ENCODE measurements at regions not wholly inside any gene's neighbourhood (a gene's known extent, or its start where the extent isn't known, plus 50 kb on each side); places are given as distances from the start of the nearest gene placed in this dataset.

DNA sequence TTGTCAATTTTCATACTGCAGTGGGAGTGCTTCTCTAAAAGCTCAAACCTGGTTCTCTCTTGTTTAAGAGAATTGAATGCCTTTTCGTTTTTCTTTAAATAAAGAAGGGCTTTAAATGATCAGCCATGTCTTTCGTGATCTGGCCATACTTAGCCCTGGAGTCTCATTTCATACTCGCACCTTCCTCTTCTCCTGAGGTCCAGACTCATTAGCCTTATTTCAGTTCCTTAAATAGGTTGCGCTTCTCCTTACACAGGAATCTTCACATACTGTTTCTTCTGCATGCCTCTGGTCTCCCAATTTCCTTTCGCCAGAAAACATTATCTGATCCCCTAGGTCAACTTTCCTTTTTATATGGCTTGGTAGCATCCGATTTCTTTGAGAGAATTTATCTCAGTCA, 565.6 kb upstream of the TENM3 start:
- DNase-seq (ENCODE audit: extremely low spot score): no peak
- 88% methylated on average over 6 of the region's 6 CpGs for WGBS
- H3K27ac ChIP-seq (replicated peaks in 1 of 4): no peak overlapping the region
- H3K4me3 ChIP-seq: no peak overlapping the region
- no peaks in the 10 kb centered on the region for H3K9me3 ChIP-seq
- H3K4me1 ChIP-seq: no peaks in the 10 kb centered on the region
- TF ChIP-seq, protein P1, sequence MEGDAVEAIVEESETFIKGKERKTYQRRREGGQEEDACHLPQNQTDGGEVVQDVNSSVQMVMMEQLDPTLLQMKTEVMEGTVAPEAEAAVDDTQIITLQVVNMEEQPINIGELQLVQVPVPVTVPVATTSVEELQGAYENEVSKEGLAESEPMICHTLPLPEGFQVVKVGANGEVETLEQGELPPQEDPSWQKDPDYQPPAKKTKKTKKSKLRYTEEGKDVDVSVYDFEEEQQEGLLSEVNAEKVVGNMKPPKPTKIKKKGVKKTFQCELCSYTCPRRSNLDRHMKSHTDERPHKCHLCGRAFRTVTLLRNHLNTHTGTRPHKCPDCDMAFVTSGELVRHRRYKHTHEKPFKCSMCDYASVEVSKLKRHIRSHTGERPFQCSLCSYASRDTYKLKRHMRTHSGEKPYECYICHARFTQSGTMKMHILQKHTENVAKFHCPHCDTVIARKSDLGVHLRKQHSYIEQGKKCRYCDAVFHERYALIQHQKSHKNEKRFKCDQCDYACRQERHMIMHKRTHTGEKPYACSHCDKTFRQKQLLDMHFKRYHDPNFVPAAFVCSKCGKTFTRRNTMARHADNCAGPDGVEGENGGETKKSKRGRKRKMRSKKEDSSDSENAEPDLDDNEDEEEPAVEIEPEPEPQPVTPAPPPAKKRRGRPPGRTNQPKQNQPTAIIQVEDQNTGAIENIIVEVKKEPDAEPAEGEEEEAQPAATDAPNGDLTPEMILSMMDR (IDR thresholded peaks at IDR 0.05): no peak
- no peak for TF ChIP-seq POLR2A (IDR thresholded peaks at IDR 0.05; ENCODE audit: low read depth)
- no peaks in the 10 kb centered on the region for H3K36me3 ChIP-seq
- intact Hi-C loops (cut with DNase I): no loop called here
- H3K27me3 ChIP-seq: no peaks in the 10 kb centered on the region

DNA sequence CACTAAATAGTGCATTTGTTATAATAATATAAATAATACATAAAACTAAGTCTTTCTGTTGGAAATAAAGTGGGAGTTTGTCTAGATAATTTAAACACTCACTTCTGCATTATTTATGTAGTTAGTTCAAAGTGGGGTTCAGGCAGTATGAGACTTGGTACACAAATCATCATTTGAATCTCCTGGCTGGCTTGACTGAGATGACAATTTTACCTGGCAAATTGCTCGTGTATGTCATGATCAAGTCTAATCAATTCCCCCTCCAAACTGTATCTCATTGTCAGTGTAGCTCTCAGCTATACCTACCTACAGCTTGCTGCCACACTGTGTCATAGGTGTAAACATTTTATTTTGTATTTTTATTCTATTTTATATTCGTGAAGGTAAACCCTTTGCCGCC, 563.4 kb upstream of the TENM3 start:
- DNase-seq (ENCODE audit: extremely low spot score): no peak
- intact Hi-C loops (cut with DNase I): no loop called here
- Histone ChIP-seq H3K27me3 (no peaks in the 10 kb centered on the region), H3K27ac (replicated peaks in 1 of 4) (no peak overlapping the region), H3K36me3 (no peaks in the 10 kb centered on the region), H3K9me3 (no peaks in the 10 kb centered on the region), H3K4me1 (no peaks in the 10 kb centered on the region), H3K4me3 (no peak overlapping the region)
- WGBS: 82% methylated on average over 3 of the region's 3 CpGs
- TF ChIP-seq POLR2AphosphoS5 (IDR thresholded peaks at IDR 0.05) (no peak), EP300 (IDR thresholded peaks at IDR 0.05) (no peak), POLR2A (IDR thresholded peaks at IDR 0.05; ENCODE audit: low read depth) (no peak)
- TF ChIP-seq, protein P1 (IDR thresholded peaks at IDR 0.05): no peak

GRCh38 chr4:181682367-181683047, 560.7 kb upstream of the TENM3 start:
- 80% methylated on average over 3 of the region's 3 CpGs for WGBS
- DNase-seq (ENCODE audit: extremely low spot score): no peak
- intact Hi-C loops (cut with DNase I): no loop called here
- H3K36me3 ChIP-seq: no peaks in the 10 kb centered on the region
- H3K4me1 ChIP-seq: no peaks in the 10 kb centered on the region
- H3K27ac ChIP-seq (replicated peaks in 1 of 4): no peak overlapping the region
- H3K4me3 ChIP-seq: no peak overlapping the region
- no peaks in the 10 kb centered on the region for H3K9me3 ChIP-seq
- no peak for TF ChIP-seq EP300 (IDR thresholded peaks at IDR 0.05)
- no peaks in the 10 kb centered on the region for H3K27me3 ChIP-seq

DNA sequence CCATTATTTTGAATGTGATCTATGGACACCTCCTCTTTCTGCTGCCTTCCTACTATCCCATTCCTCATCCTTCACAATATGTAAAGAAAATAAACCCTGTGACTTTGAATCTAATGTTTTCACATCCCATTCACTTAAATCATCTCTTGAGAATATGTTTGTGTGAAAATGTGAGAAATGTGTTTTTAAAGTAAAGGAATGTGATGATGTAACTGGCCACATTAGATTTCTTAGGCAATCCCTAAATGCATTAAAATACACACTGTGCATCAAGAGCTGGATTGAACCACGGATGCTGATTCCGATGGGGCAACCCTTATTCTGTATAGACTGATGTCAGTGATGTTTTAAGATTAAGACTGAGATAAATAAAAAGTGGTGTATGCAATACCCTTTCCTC, 558.9 kb upstream of the TENM3 start:
- Histone ChIP-seq H3K36me3 (no peaks in the 10 kb centered on the region), H3K4me1 (no peaks in the 10 kb centered on the region), H3K27me3 (no peaks in the 10 kb centered on the region), H3K27ac (replicated peaks in 1 of 4) (no peak overlapping the region), H3K4me3 (no peak overlapping the region), H3K9me3 (no peaks in the 10 kb centered on the region)
- 62% methylated on average over 2 of the region's 2 CpGs for WGBS
- no peak for TF ChIP-seq POLR2AphosphoS5 (IDR thresholded peaks at IDR 0.05)
- no peak for TF ChIP-seq POLR2A (IDR thresholded peaks at IDR 0.05; ENCODE audit: low read depth)
- TF ChIP-seq, protein P1 (IDR thresholded peaks at IDR 0.05): no peak
- no peak for TF ChIP-seq EP300 (IDR thresholded peaks at IDR 0.05)
- intact Hi-C loops (cut with DNase I): no loop called here
- DNase-seq (ENCODE audit: extremely low spot score): no peak

DNA sequence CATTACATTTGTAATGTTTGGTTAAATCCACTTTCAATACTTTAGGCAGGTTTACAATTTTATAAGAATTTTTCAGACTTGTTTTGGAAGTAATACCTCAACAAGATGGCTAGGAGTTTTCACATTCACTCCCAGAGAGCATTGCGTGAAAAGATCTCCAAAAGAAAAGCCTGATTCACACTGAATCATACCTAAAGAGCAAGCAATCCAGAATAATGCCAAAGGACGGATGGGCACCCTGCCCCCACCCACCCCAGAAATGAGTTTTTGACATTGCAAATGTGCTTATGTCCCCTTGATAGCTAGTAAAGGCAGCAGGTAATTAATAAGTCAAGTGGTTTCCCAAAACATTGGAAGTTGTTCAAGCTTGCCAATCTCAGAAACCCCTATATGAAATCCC, 557.7 kb upstream of the TENM3 start:
- H3K4me3 ChIP-seq: no peak overlapping the region
- TF ChIP-seq POLR2A (IDR thresholded peaks at IDR 0.05; ENCODE audit: low read depth) (no peak), EP300 (IDR thresholded peaks at IDR 0.05) (no peak), POLR2AphosphoS5 (IDR thresholded peaks at IDR 0.05) (no peak)
- TF ChIP-seq, protein P1 (IDR thresholded peaks at IDR 0.05): no peak
- no peaks in the 10 kb centered on the region for H3K4me1 ChIP-seq
- no peaks in the 10 kb centered on the region for H3K27me3 ChIP-seq
- intact Hi-C loops (cut with DNase I): no loop called here
- no peak for DNase-seq (ENCODE audit: extremely low spot score)
- H3K36me3 ChIP-seq: no peaks in the 10 kb centered on the region
- H3K27ac ChIP-seq (replicated peaks in 1 of 4): no peak overlapping the region
- 90% methylated on average over 2 of the region's 2 CpGs for WGBS
- no peaks in the 10 kb centered on the region for H3K9me3 ChIP-seq

Measured in esophagus muscularis mucosa (tissue), 4 donors.